ENCODE measurements at regions not wholly inside any gene's neighbourhood (a gene's known extent, or its start where the extent isn't known, plus 50 kb on each side); places are given as distances from the start of the nearest gene placed in this dataset.
"Not testable (repeated sequence)": the region's sequence is repeated elsewhere in the genome, so short reads cannot be mapped to it uniquely, and the experiment has no call there.

DNA sequence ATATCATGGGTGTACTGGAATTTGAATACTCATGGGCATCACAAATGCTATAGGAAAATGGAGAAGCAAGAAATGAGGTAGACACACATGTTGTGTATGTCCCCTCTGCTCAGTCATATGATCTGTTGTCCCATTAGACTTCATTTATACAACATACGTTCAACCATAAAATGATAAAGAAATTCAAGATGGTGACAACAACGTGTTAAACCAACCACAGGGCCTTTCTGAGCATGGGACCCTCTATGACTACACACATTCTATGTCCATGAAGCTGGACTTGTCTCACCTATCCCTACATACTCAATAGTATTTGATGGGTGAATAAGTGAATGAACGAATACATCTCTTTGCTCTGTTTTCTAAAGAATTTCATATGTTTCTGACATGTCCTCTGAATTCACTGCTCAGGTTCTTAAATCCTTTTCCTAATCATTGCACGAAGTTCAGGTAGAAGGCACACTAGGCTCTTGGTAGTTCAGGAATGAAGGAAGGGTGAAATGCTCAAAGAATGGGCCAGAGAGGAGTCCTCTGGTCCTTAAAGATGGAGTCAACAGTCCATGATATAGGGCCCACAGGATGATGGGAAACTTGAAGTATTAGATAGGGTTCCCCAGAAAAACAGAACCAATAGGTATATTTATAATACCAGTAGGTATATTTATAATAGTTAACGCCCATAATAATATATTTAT lies 105.7 kb upstream of the PPM1H start:
- DNase-seq (ENCODE audit: low read depth, low spot score): no peak
- no peak overlapping the region for H3K27ac ChIP-seq

DNA sequence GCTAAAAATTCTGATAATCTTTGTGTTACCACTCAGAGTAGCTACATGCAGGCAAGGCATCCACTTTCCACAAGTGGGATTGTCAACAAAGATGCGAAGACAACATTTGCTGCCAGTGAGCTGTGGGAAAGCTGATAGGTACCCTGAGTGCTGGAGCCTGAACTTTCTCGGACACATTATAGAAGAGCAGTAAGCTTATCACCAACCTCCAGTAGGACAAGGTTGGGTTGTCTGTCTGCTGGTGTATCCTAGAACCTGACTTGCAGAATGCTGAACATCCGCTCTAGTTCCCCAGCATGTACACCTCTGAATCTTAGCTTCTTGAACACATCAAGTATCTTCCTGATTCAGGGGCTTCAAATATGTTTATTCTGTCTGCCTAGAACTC lies 103.8 kb upstream of the PPM1H start:
- H3K27ac ChIP-seq: no peak overlapping the region
- DNase-seq (ENCODE audit: low read depth, low spot score): no peak

DNA sequence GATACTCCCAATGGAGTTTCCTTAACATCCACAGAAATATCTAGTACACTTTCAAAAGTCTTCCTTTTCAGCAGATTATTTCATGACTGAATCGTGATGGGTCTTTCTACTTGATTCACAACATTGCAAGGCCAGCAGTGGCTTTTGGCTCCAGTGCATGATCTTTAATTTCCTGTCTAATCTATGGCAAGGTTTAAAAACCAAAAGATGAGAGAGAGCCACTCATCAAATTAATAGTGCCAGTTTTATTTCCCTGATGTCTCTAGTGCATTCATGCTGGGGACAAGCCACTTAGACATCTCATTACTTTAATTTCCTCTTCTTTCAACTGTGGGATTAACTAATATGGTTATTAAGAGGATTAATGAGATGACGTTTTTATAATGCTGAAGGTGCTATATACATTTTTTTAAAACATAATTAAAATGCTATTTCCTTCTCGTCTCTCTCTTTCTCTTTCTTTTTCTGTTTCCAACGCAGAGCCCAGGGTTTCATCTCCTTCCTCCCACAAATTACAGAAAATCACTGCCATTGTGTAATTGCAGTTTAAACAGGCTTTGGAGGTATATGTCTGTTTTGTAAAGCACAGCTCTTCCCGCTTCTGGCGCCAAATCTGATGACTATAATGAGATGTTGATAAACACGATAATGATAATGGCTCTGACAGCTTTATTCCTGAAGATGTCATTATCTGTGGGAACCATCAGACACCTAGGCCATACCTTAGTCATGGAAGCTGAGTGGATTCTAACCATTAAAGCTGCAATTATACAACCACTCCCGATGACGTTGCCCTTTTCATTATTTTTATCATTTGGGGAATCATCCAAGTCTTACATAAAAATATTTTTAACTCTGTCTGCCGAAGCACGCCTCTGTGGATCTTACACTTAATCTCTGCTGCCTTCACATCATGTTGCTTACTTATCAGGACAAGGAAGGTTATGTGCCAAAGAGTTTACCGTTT lies 103.1 kb upstream of the PPM1H start:
- H3K27ac ChIP-seq: no peak overlapping the region
- DNase-seq (ENCODE audit: low read depth, low spot score): no peak

DNA sequence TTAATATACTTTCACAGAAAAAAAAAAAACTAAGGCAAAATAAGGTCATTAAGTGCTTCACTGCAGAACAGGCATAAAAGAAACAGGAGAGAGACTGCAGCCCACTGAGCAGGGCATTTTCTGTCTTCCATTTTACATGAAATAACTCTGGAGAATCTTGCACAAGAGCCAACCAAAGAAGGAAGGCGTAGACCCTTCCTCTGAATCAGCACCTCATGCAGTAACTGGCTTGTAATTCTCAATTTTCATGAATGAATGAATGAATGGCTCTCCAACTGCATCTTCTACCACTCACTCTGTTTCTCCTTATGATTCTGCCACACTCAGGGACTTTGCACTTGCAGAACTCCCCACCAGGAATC lies 102.0 kb upstream of the PPM1H start:
- H3K27ac ChIP-seq: no peak overlapping the region
- no peak for DNase-seq (ENCODE audit: low read depth, low spot score)

DNA sequence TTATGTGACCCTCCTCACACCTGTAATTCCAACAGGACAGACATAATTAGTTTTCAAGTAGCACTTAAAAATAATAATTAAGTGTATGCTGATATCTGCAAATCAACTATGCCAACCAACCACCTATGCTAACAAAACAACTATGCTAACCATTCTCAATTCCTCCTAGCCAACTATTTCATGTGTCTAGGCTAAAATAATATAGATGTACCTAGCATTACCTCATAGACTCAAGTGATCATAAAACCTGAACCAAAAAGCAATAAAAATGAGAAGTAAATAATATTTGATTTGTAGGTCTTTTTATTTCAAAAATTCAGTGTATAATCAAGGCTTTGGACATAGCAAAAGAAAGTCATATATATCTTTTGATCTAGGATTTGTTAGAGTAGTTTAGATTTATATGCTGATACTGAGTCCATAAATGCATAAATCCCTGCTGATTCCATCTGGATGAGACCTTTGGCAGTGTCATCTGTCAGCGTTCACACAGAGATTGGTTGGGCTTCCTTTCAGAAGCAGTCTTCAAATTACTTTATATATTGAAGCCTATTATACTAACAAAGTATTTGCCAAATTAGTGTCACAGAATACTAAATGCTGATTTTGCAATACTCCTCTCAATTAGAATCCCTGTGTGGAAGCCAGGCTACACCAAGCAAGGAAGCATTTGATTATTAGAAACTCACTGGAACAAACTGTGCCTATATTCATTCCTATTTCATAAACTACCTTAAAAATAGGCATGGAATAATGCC lies 101.4 kb upstream of the PPM1H start:
- no peak overlapping the region for H3K27ac ChIP-seq
- no peak for DNase-seq (ENCODE audit: low read depth, low spot score)

DNA sequence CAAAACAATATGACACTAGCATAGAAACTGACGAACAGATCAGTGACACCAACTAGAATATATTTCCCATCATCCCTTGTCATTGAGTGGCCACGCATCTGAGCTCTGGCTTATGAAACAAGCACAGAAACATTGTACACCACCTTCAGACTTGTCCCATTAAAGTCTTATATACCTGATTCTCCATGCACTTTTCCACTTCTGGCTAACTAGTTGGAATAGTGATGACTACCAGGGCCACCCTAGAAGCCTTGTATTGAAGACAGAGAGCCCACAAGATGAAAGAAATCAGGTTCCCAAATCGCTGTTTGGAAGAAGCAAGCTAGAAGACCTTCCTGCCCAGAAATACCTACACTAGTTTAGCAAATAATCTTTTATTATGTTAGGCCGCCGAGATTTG lies 99.7 kb upstream of the PPM1H start:
- no peak overlapping the region for H3K27ac ChIP-seq
- DNase-seq (ENCODE audit: low read depth, low spot score): no peak

DNA sequence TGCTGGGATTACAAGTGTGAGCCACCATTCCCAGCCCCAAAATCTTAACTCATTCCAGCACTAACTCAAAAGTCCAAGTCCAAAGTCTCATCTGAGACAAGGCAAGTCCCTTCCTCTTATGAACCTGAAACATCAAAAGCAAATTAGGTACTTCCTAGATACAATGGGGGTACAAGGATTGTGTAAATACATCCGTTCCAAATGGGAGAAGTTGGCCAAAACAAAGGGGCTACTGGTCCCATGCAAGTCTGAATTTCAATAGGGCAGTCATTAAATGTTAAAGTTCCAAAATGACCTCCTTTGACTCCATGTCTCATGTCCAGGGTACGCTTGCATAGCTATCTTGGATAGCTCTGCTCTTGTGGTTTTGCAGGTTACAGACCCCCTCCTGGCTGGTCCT lies 94.7 kb upstream of the PPM1H start:
- no peak overlapping the region for H3K27ac ChIP-seq
- DNase-seq (ENCODE audit: low read depth, low spot score): no peak

DNA sequence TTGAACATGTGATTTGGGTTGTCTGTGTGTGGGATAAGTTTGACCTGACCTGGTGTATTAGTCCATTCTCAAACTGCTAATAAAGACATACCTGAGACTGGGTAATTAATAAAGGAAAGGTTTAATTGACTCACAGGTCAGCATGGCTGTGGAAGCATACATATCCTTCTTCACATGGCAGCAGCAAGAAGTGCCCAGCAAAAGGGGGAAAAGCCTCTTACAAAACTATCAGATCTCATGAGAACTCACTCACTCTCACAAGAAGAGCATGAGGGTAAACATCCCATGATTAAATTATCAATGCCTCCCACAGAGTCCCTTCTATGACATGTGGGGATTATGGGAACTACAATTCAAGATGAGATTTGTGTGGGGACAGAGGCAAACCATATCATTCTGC lies 94.0 kb upstream of the PPM1H start:
- H3K27ac ChIP-seq: no peak overlapping the region
- DNase-seq (ENCODE audit: low read depth, low spot score): no peak

DNA sequence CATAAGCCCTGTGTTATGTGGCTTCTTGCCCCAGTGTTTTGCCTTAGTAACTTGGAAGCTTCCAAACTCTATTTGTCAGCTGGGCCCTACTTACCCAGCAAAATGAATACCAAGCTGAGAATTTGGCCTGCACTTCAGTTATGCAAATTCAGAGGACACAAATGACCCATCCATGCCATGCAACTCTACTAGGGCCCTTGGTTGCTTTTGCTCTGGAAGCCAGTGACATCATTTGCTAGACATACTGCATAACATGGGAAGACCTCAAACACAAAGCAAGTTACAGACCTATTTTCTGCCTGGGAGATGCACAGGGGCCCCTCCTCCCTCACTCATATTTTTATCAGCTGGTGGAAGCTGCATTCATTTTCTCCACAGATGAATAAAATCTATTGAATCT lies 90.2 kb upstream of the PPM1H start:
- H3K27ac ChIP-seq: no peak overlapping the region
- no peak for DNase-seq (ENCODE audit: low read depth, low spot score)

DNA sequence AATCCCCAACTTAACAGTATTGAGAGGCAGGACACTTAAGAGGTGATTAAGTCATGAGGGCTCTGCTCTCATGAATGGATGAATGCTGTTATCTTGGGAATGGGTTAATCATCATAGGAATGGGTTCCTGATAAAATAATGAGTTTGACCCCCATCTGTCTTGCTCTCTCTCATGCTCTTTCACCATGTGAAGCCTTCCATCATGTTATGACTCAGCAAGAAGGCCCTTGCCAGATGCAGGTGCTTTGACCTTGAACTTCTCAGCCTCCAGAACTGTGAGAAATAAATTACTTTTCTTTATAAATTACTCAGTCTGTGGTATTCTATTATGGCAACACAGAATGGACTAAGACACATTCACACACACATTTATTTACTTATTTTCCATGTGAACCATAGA lies 89.0 kb upstream of the PPM1H start:
- no peak overlapping the region for H3K27ac ChIP-seq
- DNase-seq (ENCODE audit: low read depth, low spot score): no peak

DNA sequence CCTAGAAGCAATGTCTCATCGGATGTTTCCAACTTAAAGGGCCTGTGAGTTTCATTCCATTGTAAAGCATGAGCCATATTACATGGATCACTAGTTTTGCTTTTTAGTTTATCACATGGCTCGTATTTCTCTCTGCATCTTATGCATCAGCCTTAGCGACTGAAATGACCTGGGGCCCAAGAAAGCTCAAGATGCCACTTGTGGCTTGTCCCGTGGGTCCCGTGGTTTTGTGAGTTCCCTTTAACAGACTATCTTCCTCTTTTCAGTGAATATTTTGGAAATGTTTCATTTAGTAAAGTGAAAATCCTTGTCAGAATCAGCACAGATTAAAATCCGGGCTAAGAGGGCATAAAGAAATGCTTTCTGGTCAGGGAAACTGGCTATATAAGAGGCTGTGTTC lies 86.2 kb upstream of the PPM1H start:
- DNase-seq (ENCODE audit: low read depth, low spot score): no peak
- H3K27ac ChIP-seq: no peak overlapping the region

DNA sequence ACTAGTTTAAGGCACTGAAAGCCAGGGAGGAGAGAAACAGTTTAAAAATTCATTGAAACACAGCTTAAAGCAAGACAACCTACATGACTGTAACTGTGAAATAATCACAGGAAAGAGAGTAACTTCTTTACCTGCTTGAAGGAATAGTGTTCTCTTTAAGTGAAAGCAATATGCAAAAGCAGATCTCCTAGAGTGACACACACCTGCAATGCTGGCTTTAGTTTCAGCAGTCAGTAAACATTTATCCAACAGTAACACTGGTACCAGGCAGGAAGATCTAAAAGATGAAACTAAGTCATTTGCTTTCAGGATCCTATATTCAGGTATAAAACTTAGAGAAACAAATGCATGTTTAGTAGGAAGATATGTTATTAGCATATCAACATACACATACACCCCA lies 85.3 kb upstream of the PPM1H start:
- H3K27ac ChIP-seq: no peak overlapping the region
- DNase-seq (ENCODE audit: low read depth, low spot score): no peak

DNA sequence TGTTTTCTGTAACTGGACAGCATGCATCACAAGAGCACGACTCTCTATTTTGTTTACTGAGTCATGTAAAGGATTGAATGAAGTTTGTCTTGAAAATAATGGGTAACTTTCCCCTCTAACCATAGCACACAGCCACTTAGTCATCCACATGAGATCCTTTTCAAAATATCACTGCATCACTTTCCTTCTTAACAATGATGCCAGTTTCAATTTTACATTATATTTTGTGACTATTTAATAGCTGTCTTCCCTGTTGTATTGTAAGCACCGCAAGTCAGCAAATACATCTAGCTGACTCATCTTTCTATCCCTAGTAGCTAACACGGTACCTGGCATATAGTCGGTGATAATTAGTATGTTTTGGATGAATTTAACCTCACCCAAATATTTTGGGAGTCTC lies 83.3 kb upstream of the PPM1H start:
- no peak for DNase-seq (ENCODE audit: low read depth, low spot score)
- no peak overlapping the region for H3K27ac ChIP-seq

DNA sequence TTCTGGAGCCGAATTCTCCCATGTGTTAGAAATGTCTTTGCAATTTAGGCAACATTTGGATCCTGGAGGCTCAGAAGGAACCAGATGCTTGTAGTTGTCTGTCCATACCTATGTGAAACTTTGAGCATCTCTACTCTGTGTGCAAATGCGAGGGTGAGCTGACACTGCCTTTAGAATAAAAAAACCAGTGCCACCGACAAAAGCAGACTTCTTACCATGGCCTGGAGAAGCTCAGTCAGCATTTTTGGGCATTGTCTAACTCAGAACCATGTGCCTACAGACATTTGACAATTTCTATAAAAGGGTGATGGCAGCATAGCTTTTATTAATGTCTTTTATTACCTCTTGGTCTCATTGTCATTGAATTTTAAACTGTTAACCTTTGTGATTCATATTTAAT lies 78.4 kb upstream of the PPM1H start:
- no peak overlapping the region for H3K27ac ChIP-seq
- no peak for DNase-seq (ENCODE audit: low read depth, low spot score)

DNA sequence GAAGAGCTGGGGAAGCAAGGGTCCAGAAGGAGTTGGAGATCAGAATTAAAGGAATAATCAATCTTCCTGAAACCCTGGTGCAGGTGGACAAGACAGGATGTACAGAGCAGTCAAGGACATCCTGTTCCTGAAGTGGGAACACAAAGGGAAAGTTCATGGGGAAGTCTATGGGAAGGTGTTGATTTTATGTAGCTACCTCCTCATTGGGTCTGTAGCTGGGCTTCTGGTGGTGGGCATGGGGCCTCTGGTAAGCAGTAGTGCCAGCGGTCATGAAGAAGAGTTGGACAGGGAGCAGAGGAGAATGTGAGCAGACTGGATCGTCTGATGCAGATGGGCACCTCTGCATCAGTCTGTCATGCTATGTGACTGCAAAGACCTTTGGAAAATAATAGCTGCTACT lies 75.7 kb upstream of the PPM1H start:
- DNase-seq (ENCODE audit: low read depth, low spot score): no peak
- no peak overlapping the region for H3K27ac ChIP-seq

DNA sequence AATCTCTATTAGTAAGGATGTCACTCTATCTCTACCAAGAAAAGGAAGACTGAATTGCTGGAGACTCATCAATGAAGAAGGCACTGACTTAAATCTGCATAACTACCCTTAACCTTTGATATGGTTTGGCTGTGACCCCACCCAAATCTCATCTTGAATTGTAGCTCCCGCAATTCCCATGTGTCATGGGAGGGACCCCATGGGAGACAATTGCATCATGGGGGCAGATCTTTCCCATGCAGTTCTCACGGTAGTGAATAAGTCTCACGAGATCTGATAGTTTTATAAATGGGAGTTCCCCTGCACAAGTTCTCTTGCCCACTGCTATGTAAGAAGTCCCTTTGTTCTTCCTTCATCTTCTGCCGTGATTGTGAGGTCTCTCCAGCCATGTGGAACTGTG lies 73.4 kb upstream of the PPM1H start:
- H3K27ac ChIP-seq: no peak overlapping the region
- no peak for DNase-seq (ENCODE audit: low read depth, low spot score)

DNA sequence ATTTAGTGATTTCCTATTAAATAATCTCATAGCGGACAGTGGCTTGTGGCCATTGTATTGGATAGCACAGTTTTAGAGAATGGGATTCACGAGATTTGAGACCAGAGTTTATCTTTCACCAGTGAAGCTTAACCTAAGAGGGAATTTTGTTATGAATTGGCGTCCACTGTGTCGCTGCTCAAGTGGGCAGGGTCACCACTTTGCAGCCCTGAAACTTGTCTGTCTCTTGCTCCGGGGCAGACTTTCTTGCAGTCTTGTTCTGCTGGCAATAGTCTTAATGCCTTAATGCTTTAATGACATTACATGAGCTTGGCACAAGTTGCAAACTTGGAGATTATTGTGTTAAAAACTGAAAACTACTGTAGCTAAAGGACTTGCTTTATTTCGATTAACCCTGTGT lies 72.8 kb upstream of the PPM1H start:
- no peak overlapping the region for H3K27ac ChIP-seq
- no peak for DNase-seq (ENCODE audit: low read depth, low spot score)

DNA sequence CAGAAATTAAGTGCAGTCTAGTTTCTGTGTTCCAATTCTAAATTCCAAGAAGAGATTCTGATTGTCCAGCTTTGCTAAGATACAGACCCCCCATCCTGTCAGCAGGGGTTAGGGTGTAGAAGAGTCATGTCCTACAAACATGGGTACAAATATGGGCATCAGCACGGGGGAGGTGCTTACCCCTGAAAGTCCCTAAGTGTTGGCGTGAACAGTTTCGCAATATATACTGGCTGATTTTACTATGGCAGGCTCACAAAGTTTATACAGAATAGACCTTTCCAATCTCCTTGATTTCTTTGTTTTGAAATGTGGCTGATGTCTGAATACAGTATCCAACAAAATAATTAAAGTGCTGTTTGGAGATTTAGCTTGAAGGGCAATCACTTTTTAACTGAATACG lies 71.6 kb upstream of the PPM1H start:
- H3K27ac ChIP-seq: no peak overlapping the region
- no peak for DNase-seq (ENCODE audit: low read depth, low spot score)

DNA sequence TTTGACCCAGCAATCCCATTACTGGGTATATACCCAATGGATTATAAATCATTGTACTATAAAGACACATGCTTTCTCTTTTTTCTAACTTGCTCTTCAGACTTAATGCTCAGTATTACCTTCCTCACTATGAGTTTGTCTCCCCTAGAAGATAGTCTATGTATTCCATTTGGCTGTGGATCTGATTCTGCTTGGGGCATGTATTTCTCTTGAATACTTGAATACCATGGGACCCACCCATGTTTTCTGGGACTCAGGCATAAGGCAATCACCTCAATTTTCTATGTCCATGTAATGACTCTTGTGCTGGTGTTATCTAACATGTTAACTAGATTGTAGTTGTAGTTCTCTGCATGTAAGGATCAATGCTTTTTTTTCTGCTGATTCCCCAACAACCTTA lies 70.4 kb upstream of the PPM1H start:
- DNase-seq (ENCODE audit: low read depth, low spot score): no peak
- no peak overlapping the region for H3K27ac ChIP-seq

DNA sequence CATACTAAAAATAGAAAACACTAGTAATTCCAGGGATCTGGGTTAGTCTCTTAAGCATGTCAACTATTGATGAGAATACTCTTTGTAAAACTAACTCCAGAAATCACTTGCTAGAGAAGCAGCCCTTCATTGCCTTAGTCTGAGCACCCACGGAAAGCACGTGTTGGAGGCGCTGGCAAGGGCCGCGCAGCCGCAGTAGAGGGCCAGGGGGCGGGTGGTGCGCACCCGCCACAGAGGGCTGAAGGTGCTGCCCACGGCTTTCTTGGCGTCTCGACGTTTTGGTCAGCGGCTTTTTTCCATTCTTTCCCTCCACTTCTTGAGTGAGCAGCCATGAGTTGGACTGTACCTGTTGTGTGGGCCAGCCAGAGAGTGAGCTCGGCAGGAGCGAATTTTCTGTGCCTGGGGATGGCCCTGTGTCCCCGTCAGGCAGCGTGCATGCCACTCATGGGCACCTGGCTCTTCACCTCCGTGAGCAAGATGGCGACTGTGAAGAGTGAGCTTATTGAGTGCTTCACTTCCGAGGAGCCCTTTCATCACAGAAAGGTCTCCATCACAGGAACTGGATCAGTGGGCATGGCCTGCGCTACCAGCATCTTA lies 68.4 kb upstream of the PPM1H start:
- no peak for DNase-seq (ENCODE audit: low read depth, low spot score)
- H3K27ac ChIP-seq: no peak overlapping the region

DNA sequence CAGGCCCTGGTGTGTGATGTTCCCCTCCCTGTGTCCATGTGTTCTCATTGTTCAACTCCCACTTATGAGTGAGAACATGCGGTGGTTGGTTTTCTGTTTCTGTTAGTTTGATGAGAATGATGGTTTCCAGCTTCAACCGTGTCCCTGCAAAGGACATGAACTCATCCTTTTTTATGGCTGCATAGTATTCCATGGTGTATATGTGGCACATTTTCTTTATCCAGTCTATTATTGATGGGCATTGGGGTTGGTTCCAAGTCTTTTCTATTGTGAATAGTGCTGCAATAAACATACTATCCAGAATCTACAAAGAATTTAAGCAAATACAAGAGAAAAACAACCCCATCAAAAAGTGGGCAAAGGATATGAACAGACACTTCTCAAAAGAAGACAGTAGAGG lies 67.1 kb upstream of the PPM1H start:
- not testable (repeated sequence) for H3K27ac ChIP-seq; DNase-seq (ENCODE audit: low read depth, low spot score)
